DLD1 (cell line): ENCODE measurements at regions not wholly inside any gene's neighbourhood (a gene's known extent, or its start where the extent isn't known, plus 50 kb on each side); places are given as distances from the start of the nearest gene placed in this dataset.

ENCODE experiments used
- in situ Hi-C: cut with HindIII; loops from 2 replicates; pipeline ENCODE4 v1.10.0; 2017; ENCODE audit warnings: low sequenced_read_pairs

DNA sequence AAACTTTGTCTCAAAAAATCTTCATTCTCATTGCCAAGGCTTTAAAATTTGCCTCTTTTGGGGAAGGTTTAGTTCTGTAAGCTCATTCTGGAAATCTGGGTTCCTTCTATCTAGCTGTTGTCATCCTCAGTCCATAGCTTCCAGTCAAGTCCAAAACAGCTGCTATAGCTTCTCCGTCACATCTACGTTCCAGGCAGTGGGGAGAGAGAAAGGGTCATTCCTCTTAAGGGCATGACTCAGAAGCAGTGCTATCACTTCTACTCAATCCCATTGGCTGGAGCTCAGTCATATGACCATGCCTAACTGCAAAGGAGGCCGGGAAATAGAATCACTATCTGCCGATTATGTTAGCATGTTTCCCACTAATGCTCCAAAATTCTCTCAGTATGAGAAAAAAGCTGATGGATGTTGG is 141.4 kb upstream of the PTPN1 start:
- in situ Hi-C loops, result no loop called here

- in situ Hi-C loops, result no loop called here
Observed at GRCh38 chr20:50369225-50370035, 140.8 kb upstream of the PTPN1 start.

DNA sequence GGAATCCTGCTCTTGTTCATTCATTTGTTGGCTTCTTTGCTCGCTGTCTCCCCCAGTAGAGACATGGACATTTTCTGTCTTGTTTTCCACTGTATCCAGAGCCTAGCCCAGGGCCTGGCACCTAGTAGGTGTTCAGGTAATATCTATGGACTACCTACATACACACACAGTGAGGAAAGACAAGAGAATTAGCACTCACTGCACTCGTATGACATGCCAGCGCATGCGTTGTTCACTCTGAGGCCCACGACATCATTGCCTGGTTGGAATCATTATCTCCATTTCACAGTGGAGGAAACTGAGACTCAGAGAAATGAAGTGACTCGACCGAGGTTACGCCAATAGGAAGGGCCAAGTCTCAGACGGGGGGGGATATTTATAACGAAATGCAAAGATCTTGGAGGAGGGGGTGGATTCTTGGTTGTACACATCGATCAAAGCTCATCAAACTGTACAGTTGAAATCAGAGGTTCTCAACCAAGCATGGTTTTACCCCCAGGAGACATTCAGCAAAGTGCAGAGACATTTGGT is 140.1 kb upstream of the PTPN1 start:
- in situ Hi-C loops, result no loop called here

GRCh38 chr20:50371878-50372769 is 138.1 kb upstream of the PTPN1 start:
- in situ Hi-C loops, result no loop called here

DNA sequence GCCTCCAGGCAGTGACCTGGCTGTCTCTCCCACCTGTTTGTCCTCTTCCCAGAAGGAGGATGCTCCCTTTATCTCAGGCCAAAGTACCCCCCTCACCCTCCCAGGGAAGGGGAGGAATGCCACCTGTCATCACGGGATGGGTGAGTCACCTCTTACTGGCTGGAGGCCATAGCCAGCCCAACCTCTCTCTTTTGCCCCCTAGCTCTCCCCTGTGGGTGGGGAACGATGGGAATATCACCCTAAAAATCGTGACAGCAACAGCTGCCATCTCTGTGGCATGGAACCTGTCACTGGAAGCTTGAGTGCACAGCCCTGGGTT is 137.5 kb upstream of the PTPN1 start:
- in situ Hi-C loops, result no loop called here

- in situ Hi-C loops, result no loop called here
Observed at GRCh38 chr20:50373674-50374286, 136.4 kb upstream of the PTPN1 start.

- in situ Hi-C loops, result loop anchor here (5.0 kb wide), 1 partner anchor 87 kb away; no protein-coding TSS in a partner anchor
Observed at GRCh38 chr20:50374541-50375078, 135.6 kb upstream of the PTPN1 start.

DNA sequence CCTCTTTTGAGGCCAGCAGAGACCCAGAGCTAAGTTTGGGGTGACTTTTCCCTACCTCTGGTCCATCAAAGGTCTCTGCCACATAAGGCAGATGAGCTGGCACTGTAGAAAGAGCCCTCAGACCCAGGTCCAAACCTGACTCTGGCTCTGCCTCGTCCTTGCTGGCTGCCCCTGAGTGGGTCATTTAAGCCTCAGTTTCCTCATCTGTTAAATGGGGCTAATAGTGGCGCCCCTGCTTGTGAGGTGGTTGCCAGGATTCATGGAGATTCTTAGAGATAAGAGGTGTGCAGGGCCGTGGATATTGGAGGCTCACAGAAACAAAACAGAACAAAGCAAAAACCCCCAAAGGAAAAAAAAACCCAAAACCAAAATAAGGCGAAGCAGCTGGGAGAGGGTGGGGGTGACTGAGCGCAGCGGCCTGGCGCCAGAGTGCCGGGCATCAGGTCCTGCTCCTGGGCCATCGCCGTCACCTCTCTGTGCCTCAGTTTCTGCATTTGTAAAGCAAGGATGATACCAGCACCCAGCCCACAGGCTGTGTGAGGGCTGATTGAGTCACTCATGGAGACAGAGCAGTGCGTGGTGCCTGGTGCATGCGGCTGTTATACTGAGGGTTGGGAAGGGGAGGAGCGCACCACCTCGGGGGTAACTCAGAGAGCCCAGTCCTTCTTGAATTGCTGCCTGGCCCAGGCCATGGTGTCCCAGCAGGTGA is 133.8 kb upstream of the PTPN1 start:
- in situ Hi-C loops, result loop anchor here (5.0 kb wide), 1 partner anchor 89 kb away; no protein-coding TSS in a partner anchor

DNA sequence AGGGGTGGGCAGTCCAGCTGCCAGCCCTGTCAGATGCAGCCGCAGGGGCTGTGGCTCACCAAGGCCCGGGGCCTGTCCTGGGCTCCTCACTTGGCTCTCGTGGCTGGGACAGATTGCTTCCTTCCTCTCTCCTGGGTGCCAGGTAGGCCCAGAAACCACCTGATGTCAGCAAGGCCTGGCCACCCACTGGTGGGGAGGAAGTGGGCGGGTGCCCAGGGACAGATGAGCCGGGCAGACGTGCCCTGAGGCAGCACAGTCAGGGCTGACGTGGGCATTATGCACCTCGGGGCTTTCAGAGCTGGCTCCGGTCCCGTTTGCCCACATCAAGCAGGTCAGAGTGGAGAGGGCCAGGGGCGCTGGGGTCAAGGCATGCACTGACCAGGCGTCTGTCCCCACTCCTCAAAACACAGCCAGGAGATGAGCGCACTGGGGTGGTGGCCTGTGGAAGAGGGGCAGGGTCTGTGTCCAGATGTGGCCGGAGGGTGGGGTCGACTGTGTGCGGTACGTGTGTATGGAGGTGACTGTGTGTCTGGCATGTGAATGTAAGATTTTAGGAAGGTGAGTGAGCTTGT is 133.2 kb upstream of the PTPN1 start:
- in situ Hi-C loops, result loop anchor here (5.0 kb wide), 1 partner anchor 90 kb away; no protein-coding TSS in a partner anchor

GRCh38 chr20:50378170-50379000 is 131.8 kb upstream of the PTPN1 start:
- in situ Hi-C loops, result loop anchor here (5.0 kb wide), 1 partner anchor 91 kb away; no protein-coding TSS in a partner anchor

GRCh38 chr20:50379049-50379990 is 130.9 kb upstream of the PTPN1 start:
- in situ Hi-C loops, result loop anchor here (5.0 kb wide), 1 partner anchor 92 kb away; no protein-coding TSS in a partner anchor

DNA sequence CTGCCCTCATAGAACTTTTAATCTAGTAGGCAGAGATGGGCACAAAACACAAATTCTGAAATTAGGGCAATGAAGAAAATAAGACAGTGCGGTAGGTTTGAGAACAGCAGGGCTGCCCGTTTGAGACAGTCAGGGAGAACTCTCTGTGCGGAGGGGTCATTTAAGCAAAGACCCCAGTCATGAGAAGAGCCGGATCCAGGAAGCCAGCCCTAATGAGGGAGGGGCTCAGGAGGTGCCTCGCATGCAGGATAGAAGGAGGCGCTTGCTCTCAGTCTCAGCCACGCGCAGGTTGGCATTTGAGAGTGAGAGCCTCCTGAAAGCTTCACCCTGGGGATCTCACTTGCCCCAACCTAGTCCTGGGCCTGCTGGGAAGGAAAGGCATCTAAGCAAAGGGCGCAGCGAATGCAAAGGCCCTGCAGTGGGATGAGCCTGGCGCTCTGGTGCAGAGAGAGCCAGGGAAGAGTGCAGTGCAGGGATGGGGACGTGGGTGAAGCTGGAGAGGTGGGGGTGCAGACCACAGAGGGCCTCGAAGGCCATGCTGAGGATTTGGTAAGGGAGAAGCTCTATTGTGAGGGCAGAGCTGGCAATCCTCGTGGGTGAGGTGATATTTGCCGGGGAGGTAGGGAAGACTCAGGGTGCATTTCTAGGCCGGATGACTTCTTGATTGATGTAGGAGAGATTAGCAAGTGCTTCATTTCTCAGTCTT is 130.0 kb upstream of the PTPN1 start:
- in situ Hi-C loops, result loop anchor here (5.0 kb wide), 1 partner anchor 93 kb away; no protein-coding TSS in a partner anchor

DNA sequence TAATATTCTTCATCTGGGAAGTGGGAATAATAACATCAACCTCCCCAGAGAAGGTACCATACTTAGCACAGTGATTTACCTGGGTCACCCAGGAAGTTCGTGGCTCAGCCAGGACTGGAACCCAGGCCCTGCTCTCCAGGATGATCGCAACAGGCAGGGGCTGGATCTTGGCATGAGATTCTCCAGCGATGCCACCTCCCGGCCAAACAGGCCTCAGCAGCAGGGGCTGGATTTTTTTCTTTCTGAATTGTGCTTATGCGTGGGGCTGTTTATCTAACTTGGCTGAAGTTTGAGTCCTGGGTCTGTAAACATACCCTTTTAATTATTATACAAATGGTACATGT is 129.5 kb upstream of the PTPN1 start:
- in situ Hi-C loops, result no loop called here

GRCh38 chr20:50381075-50381732 is 129.0 kb upstream of the PTPN1 start:
- in situ Hi-C loops, result no loop called here

DNA sequence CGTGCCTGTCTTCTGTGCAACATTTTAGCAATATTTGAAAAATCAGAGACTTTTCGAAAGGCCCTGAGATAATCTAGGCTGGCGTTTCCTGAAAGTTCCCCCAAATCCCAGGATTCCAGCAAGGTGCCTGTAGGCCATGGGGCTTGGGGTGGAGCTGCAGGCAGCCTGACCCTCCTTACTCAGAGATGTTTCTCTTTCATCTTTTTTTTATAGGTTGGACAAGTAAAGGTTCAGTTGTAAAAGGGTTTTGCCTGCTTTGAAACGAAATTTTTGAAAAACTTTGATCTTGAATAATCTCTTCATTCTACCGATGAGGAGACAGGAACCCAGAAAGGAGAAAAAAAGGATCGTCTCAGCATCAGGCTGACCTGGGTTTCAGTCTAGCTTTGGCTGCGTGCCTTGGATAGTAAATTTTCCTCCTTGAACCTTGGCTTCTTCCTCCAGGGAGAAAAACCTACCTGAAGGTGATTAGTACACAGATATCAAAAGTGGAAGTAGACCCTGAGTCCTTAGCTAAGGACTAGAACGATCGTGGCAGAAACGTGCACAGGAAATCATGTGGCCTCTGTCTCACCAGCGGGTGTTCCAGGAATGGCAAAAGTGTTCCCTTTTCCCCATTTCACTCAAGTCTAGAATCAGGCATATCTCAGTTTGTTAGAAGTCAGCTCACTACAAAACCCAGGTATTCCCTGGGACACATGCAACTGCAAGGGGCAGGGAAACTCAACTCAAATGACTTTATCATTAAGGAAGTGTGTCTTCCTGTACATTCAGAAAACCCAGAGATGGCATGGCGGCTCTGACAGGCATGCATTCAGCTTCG is 128.2 kb upstream of the PTPN1 start:
- in situ Hi-C loops, result no loop called here
